Astrocyte (in vitro differentiated cells and primary cell): ENCODE measurements at regions not wholly inside any gene's neighbourhood (a gene's known extent, or its start where the extent isn't known, plus 50 kb on each side); places are given as distances from the start of the nearest gene placed in this dataset.

Source experiments
- DNase-seq: peaks from one replicate; pipeline ENCODE4 v3.0.0-alpha.2; 2010; ENCODE audit warnings: low read depth
- FAIRE-seq: peaks from 2 replicates; lab custom pipeline; 2011; peaks lifted over from hg19 to GRCh38; lab: Jason Lieb, UNC
- H2AFZ ChIP-seq: 2 replicates; pipeline ENCODE4 v1.6.0; 2012; ENCODE audit warnings: low read depth, low read length, inconsistent platforms
- H3K27ac ChIP-seq: 2 replicates; pipeline ENCODE4 v1.5.1; 2011; ENCODE audit warnings: low read depth, low read length, inconsistent platforms
- H3K27me3 ChIP-seq: 2 replicates; pipeline ENCODE4 v1.6.0; 2011; ENCODE audit warnings: low read length, inconsistent platforms; ENCODE audit not compliant: insufficient read depth
- H3K36me3 ChIP-seq: 2 replicates; pipeline ENCODE4 v1.5.1; 2011; ENCODE audit warnings: low read length, inconsistent platforms; ENCODE audit not compliant: insufficient read depth
- H3K4me1 ChIP-seq: 2 replicates; pipeline ENCODE4 v1.5.1; 2011; ENCODE audit warnings: low read length, inconsistent platforms; ENCODE audit not compliant: insufficient read depth
- H3K4me2 ChIP-seq: 2 replicates; pipeline ENCODE4 v1.6.0; 2012; ENCODE audit warnings: low read length, inconsistent platforms
- H3K4me3 ChIP-seq: 2 replicates; pipeline ENCODE4 v1.5.1; 2011; ENCODE audit warnings: low read depth, mild to moderate bottlenecking, low read length, inconsistent platforms; ENCODE audit not compliant: insufficient read depth
- H3K79me2 ChIP-seq: 2 replicates; pipeline ENCODE4 v1.6.0; 2012; ENCODE audit warnings: mild to moderate bottlenecking, low read length, inconsistent platforms; ENCODE audit not compliant: insufficient read depth
- H3K9ac ChIP-seq: 2 replicates; pipeline ENCODE4 v1.6.0; 2012; ENCODE audit warnings: mild to moderate bottlenecking, low read length, inconsistent platforms
- H3K9me3 ChIP-seq: 2 replicates; pipeline ENCODE4 v1.5.1; 2012; ENCODE audit warnings: low read depth, mild to moderate bottlenecking, low read length, inconsistent platforms; ENCODE audit not compliant: insufficient read depth
- H4K20me1 ChIP-seq: 2 replicates; pipeline ENCODE4 v1.6.0; 2012; ENCODE audit warnings: low read length, inconsistent platforms; ENCODE audit not compliant: insufficient read depth
- H3K27ac Mint-ChIP-seq: one replicate; pipeline ENCODE4 v1.8.0; 2021; ENCODE audit warnings: mild to moderate bottlenecking, mixed read lengths; ENCODE audit not compliant: unreplicated experiment
- H3K27me3 Mint-ChIP-seq: one replicate; pipeline ENCODE4 v1.8.0; 2021; ENCODE audit warnings: low read depth, mixed read lengths; ENCODE audit not compliant: unreplicated experiment
- H3K36me3 Mint-ChIP-seq: one replicate; pipeline ENCODE4 v1.8.0; 2021; ENCODE audit warnings: low read depth, mixed read lengths; ENCODE audit not compliant: unreplicated experiment
- H3K4me1 Mint-ChIP-seq: one replicate; pipeline ENCODE4 v1.8.0; 2021; ENCODE audit warnings: low read depth, mixed read lengths; ENCODE audit not compliant: unreplicated experiment
- H3K4me3 Mint-ChIP-seq: one replicate; pipeline ENCODE4 v1.8.0; 2021; ENCODE audit warnings: mild to moderate bottlenecking, moderate library complexity, mixed read lengths; ENCODE audit not compliant: unreplicated experiment
- H3K9me3 Mint-ChIP-seq: one replicate; pipeline ENCODE4 v1.8.0; 2021; ENCODE audit warnings: mild to moderate bottlenecking, mixed read lengths; ENCODE audit not compliant: unreplicated experiment
- CTCF ChIP-seq: IDR thresholded peaks from 2 replicates; pipeline ENCODE4 v1.5.1; 2011; ENCODE audit warnings: low read depth, mild to moderate bottlenecking, inconsistent platforms, low read length, moderate library complexity; ENCODE audit not compliant: insufficient read depth
- EZH2 ChIP-seq: IDR thresholded peaks from 2 replicates; pipeline ENCODE4 v1.6.1; 2012; ENCODE audit warnings: mild to moderate bottlenecking, low read length, inconsistent platforms; ENCODE audit not compliant: insufficient read depth

GRCh38 chr9:21695874-21696341 lies 106.5 kb upstream of the MTAP start:
- no peaks in the 10 kb centered on the region for H3K27me3 ChIP-seq
- H3K9me3 ChIP-seq, result peaks cover 9% of the 10 kb centered on the region
- Mint-ChIP-seq H3K4me1 (no peaks in the 10 kb centered on the region), H3K27ac (no peak overlapping the region), H3K27me3 (no peaks in the 10 kb centered on the region), H3K36me3 (peaks cover 4% of the 10 kb centered on the region), H3K9me3 (peaks cover 5% of the 10 kb centered on the region), H3K4me3 (no peak overlapping the region)
- H3K27ac ChIP-seq, result no peak overlapping the region
- DNase-seq (no peak), FAIRE-seq (no peak)
- no peaks in the 10 kb centered on the region for H3K79me2 ChIP-seq
- H2AFZ ChIP-seq, result no peak overlapping the region
- TF ChIP-seq CTCF, result no peak
- TF ChIP-seq EZH2, result no peak
- H3K9ac ChIP-seq, result no peak overlapping the region
- H3K4me1 ChIP-seq, result peaks cover 2% of the 10 kb centered on the region
- H3K4me2 ChIP-seq, result no peak overlapping the region
- no peak overlapping the region for H3K4me3 ChIP-seq
- H4K20me1 ChIP-seq, result no peaks in the 10 kb centered on the region
- no peaks in the 10 kb centered on the region for H3K36me3 ChIP-seq

GRCh38 chr9:21696411-21696871 lies 106.0 kb upstream of the MTAP start:
- Histone ChIP-seq H3K27ac (no peak overlapping the region), H3K4me1 (peaks cover 2% of the 10 kb centered on the region), H3K4me3 (no peak overlapping the region), H3K9ac (no peak overlapping the region), H3K4me2 (no peak overlapping the region), H4K20me1 (no peaks in the 10 kb centered on the region), H3K9me3 (peaks cover 9% of the 10 kb centered on the region), H3K79me2 (no peaks in the 10 kb centered on the region), H3K27me3 (no peaks in the 10 kb centered on the region), H3K36me3 (no peaks in the 10 kb centered on the region), H2AFZ (no peak overlapping the region)
- Mint-ChIP-seq H3K27ac (no peak overlapping the region), H3K4me1 (no peaks in the 10 kb centered on the region), H3K9me3 (peaks cover 5% of the 10 kb centered on the region), H3K36me3 (peaks cover 4% of the 10 kb centered on the region), H3K27me3 (no peaks in the 10 kb centered on the region), H3K4me3 (no peak overlapping the region)
- DNase-seq (no peak), FAIRE-seq (no peak)
- TF ChIP-seq CTCF (no peak), EZH2 (no peak)

GRCh38 chr9:21708260-21708711 lies 94.2 kb upstream of the MTAP start:
- Mint-ChIP-seq H3K36me3 (no peaks in the 10 kb centered on the region), H3K27ac (no peak overlapping the region), H3K9me3 (no peaks in the 10 kb centered on the region), H3K4me3 (no peak overlapping the region), H3K27me3 (no peaks in the 10 kb centered on the region), H3K4me1 (peaks cover 16% of the 10 kb centered on the region)
- H3K9ac ChIP-seq, result no peak overlapping the region
- H3K4me1 ChIP-seq, result peaks cover 13% of the 10 kb centered on the region
- H4K20me1 ChIP-seq, result no peaks in the 10 kb centered on the region
- no peaks in the 10 kb centered on the region for H3K9me3 ChIP-seq
- no peak overlapping the region for H2AFZ ChIP-seq
- no peaks in the 10 kb centered on the region for H3K36me3 ChIP-seq
- no peak overlapping the region for H3K27ac ChIP-seq
- H3K79me2 ChIP-seq, result no peaks in the 10 kb centered on the region
- no peak overlapping the region for H3K4me2 ChIP-seq
- no peak overlapping the region for H3K4me3 ChIP-seq
- peak; percentile 70 for DNase-seq
- TF ChIP-seq EZH2 (no peak), CTCF (no peak)
- no peak for FAIRE-seq
- no peaks in the 10 kb centered on the region for H3K27me3 ChIP-seq
